Mononuclear cell (primary cell): ENCODE measurements at regions not wholly inside any gene's neighbourhood (a gene's known extent, or its start where the extent isn't known, plus 50 kb on each side); places are given as distances from the start of the nearest gene placed in this dataset.

Experiments used
- H3K27me3 ChIP-seq: 2 replicates; pipeline ENCODE4 v1.6.0; 2011; ENCODE audit warnings: low read length, control low read depth; ENCODE audit not compliant: insufficient read depth
- H3K4me1 ChIP-seq: 2 replicates; pipeline ENCODE4 v1.5.1; 2011; ENCODE audit warnings: mild to moderate bottlenecking, low read length, control low read depth; ENCODE audit not compliant: insufficient read depth
- H3K4me3 ChIP-seq: 2 replicates; pipeline ENCODE4 v1.5.1; 2011; ENCODE audit warnings: mild to moderate bottlenecking, low read length, moderate library complexity
- H3K9me3 ChIP-seq: 2 replicates; pipeline ENCODE4 v1.5.1; 2011; ENCODE audit warnings: low read depth, mild to moderate bottlenecking, control low read depth, low read length

- Histone ChIP-seq H3K27me3 (peaks cover 33% of the 10 kb centered on the region), H3K4me3 (no peak overlapping the region), H3K4me1 (peaks cover 10% of the 10 kb centered on the region), H3K9me3 (no peaks in the 10 kb centered on the region)
Measured at GRCh38 chr5:135194126-135194488, 160.1 kb upstream of the PITX1 start.

DNA sequence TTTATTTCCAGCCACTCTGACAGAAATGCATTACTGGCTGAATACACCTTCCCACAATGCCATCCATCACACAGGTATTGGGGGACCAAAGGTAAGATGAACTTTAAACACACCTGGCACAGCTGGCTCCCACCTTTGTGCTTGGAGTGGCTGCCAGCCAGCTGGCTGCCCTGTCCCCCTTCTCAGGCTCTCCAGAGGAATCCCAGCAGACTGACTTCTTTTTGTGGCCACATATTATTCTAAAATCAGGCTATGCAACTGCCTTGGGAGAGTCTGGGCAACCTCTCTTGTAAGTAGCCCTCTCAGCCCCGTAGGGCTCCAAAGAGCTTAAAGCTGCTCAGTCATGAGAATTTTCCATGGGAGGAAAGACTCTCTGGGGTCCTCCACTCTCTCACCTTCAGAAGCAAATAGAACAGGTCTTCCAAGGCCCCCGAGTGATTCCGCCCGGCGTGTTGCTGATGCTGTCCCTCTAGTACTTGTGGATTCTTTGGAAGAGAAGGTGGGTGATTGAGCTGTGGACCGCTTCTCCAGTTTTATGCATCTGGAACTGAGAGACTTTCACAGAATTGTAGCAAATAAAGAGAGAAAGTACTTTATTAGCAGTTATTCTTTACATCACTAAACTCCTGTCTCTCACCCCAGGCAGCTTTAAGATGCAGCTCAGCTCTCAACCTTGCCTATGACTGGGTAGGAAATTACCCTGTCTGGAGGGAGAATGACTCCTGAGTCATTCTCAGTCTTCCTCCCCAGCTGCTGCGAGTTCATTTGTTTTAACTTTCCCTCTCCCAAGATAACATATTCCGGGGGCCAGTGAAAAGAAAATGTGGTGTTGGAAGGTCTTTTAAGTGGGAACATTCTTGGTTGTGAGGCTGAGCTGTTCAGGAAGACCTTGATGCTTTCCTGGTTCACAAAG, 159.4 kb upstream of the PITX1 start:
- H3K4me1 ChIP-seq, result peaks cover 10% of the 10 kb centered on the region
- no peak overlapping the region for H3K4me3 ChIP-seq
- H3K9me3 ChIP-seq, result no peaks in the 10 kb centered on the region
- peaks cover 34% of the 10 kb centered on the region for H3K27me3 ChIP-seq

DNA sequence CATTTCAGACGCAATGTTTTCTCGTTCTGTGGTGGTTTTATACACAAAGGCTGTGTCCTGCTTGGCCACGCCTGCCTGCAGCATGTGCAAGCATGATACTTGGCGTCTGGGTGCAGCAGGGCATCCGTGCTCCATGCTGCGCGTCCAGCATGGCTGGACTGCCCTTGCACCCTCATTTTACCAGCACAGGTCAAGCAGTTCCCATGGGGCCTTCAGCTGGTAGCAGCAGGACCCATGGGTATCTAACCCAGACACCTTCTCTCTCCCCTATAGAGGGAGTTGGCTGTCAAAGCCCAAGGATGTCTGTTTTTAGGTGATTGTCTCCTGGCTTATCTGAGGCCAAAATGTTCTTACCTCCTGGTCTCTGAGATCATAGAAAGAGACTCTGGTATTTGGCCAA, 158.3 kb upstream of the PITX1 start:
- Histone ChIP-seq H3K27me3 (peaks cover 41% of the 10 kb centered on the region), H3K4me1 (peaks cover 10% of the 10 kb centered on the region), H3K4me3 (no peak overlapping the region), H3K9me3 (no peaks in the 10 kb centered on the region)

DNA sequence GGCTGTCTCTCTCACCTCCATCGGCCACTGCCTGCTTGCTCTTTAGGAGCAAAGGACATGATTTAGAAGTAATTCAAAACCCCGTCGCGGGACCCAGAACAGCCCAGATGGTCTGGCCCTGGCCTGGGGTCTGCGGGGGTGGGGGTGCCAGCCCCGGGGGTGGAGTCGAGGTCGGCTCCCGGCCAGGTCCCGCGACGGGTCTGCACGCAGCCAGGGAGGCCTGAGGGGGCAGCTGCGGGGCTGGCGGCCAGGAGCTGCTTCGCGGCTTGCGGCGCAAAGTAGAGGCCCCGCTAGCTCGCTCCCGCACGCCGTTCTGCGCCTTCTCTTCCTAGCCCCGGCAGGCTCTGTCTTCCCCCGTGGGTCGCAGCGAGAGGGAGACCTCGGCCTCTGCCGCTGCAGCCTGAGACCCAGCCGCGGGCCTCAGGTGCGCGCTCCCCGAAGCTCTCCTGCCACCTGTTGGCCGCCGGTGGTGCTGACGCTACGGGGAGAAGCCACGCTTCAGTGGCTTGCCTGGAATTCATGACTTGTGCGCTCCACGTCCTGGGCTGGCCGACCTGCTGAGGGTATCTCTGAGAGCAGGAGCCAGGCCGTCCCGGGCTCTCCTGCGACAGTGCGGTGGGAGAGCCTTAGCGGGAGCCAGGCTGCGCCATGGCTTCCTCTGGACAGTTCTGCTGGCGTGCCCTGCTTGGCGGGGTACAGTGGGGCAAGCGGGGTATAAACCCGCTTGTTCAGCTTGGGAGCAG, 157.2 kb upstream of the PITX1 start:
- peaks cover 45% of the 10 kb centered on the region for H3K27me3 ChIP-seq
- no peaks in the 10 kb centered on the region for H3K9me3 ChIP-seq
- H3K4me1 ChIP-seq, result peaks cover 10% of the 10 kb centered on the region
- no peak overlapping the region for H3K4me3 ChIP-seq

DNA sequence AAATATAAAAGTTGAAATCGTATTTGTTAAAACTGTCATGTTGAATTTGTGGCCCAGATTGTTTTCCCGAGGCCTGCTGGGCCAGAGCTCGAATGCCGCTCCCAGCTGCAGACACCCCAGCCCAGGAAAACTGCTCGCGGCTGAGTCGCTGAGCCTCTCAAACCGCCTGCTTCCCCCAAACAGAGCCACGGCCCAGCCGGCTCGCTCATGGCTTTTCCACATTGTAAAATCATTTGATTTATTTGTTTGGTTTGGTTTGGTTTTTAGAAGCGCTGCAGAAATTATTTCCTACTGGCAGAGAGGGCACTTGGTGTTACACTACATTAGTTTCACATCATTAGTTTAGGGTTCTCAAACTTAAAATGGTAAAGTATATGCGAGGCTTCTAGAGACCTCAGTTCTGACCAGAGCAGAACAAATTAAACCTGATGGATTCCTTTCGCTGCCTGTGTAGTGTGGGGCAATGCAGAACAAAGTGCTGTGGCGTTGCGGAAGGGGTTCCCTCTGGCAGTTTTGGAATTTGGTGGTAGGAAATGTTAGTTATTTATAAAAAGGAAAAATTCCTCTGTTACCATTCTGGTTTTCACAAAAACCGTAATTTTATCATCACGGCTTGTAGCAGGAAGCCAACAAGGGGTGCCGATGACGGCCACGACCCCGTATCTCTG, 156.5 kb upstream of the PITX1 start:
- peaks cover 45% of the 10 kb centered on the region for H3K27me3 ChIP-seq
- peaks cover 10% of the 10 kb centered on the region for H3K4me1 ChIP-seq
- H3K4me3 ChIP-seq, result no peak overlapping the region
- H3K9me3 ChIP-seq, result no peaks in the 10 kb centered on the region

GRCh38 chr5:135189024-135189423, 155.0 kb upstream of the PITX1 start:
- Histone ChIP-seq H3K4me1 (peaks cover 10% of the 10 kb centered on the region), H3K9me3 (no peaks in the 10 kb centered on the region), H3K27me3 (peaks cover 40% of the 10 kb centered on the region), H3K4me3 (no peak overlapping the region)

DNA sequence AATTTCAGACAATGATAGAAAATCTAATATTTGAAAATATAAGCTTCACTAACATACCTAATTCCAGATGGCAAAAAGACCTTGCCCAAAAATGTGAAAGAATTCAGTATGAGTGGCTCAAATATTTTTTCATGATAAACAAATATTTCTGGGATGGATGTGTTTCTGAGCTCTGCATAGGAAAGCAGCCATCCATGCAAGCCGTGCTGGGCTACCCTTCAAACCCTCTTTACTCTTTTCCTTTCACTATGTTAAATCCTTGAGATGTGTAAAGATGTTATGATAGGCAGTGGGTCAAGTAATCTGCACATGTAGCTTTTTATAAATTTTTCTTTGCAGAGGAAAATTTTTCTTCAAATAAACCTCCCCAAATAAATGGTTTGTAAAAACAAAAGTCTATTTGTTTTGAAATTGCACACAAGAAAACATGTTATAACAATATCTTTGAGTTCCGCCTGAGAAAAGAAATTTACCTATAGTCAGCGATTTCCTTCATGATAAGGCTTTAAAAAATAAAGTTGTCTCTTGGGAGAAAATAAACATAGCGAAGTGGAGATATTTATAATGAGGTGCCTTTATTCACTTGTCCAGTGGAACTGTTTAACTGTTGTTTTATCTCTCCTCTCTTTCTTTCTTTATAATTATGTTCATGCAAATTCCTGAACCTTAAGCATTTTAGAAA, 154.3 kb upstream of the PITX1 start:
- Histone ChIP-seq H3K9me3 (no peaks in the 10 kb centered on the region), H3K27me3 (peaks cover 40% of the 10 kb centered on the region), H3K4me3 (no peak overlapping the region)

DNA sequence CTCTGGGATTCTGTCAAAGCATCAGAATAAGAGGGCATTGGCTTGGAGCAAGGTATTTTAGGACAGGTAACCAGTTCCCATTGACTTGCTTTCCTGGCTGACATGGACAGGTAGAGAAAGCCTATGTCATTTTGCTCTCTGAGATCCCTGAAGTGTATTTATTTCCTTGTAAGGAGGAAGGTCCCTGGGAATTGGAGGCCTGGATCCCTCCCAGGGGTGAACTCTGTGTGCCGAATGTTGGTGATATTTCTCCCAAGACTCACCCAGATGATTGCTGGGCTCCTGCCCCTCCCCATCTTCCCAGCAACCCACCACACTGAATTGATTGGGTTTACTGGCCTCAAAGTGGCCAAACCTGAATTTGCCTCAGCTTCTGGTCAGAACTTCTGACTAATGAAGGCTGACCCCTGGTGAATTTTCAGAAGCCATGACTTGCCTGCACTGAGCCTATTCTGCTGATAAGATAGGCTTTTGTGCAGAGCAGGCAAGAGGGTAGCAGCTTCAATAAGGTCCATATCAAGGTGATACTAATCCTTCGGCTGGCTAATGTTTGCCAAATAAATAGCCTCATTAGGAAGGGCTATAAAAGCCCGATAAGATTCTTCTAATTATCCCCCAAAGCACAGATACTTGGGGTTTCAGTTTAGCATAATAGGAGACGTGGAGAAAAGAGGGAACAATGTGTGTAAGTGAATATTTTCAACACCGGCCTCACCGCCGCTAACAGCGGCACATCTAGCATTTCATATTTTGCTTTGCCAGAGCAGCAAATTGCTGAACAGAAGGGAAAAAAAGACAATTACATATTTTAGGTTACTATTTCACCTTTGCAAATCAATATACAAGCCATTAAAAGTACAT, 152.9 kb upstream of the PITX1 start:
- H3K9me3 ChIP-seq, result no peaks in the 10 kb centered on the region
- H3K27me3 ChIP-seq, result peaks cover 35% of the 10 kb centered on the region
- no peak overlapping the region for H3K4me3 ChIP-seq
- H3K4me1 ChIP-seq, result peaks cover 10% of the 10 kb centered on the region

More for the DNA sequence above, 154.3 kb upstream of the PITX1 start:
- H3K4me1 ChIP-seq, result peaks cover 10% of the 10 kb centered on the region

- H3K4me1 ChIP-seq, result no peaks in the 10 kb centered on the region
- no peaks in the 10 kb centered on the region for H3K9me3 ChIP-seq
Measured at GRCh38 chr5:135185481-135186065, 151.5 kb upstream of the PITX1 start.

GRCh38 chr5:135184646-135185045, 150.6 kb upstream of the PITX1 start:
- Histone ChIP-seq H3K27me3 (peaks cover 21% of the 10 kb centered on the region), H3K4me1 (no peaks in the 10 kb centered on the region), H3K9me3 (no peaks in the 10 kb centered on the region), H3K4me3 (no peak overlapping the region)

More at GRCh38 chr5:135185481-135186065, 151.5 kb upstream of the PITX1 start:
- Histone ChIP-seq H3K27me3 (peaks cover 31% of the 10 kb centered on the region), H3K4me3 (no peak overlapping the region)

GRCh38 chr5:135183464-135183863, 149.4 kb upstream of the PITX1 start:
- H3K4me3 ChIP-seq, result no peak overlapping the region
- H3K4me1 ChIP-seq, result no peaks in the 10 kb centered on the region
- peaks cover 11% of the 10 kb centered on the region for H3K27me3 ChIP-seq
- H3K9me3 ChIP-seq, result no peaks in the 10 kb centered on the region

DNA sequence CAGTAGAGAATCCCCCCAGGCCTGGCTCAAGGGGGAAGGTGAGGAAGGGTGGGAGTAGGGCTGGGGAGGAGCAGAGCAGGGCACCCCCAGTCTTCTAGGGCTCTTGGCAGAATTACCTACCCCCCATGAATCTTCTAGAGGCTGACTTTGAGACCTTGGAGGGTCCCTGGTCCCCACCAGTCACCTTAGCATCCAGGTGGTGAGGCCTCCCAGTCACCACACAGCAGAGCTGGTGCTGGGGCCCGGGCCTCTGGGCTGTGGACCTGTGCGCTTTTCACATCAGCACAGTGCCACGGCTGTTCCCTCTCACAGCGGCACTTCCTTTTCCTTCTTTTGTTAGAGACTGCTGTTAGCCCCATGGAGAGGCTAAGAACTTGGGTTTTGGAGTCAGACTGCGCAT, 148.6 kb upstream of the PITX1 start:
- no peaks in the 10 kb centered on the region for H3K4me1 ChIP-seq
- no peaks in the 10 kb centered on the region for H3K9me3 ChIP-seq
- no peak overlapping the region for H3K4me3 ChIP-seq
- peaks cover 6% of the 10 kb centered on the region for H3K27me3 ChIP-seq

GRCh38 chr5:135181653-135182052, 147.6 kb upstream of the PITX1 start:
- H3K27me3 ChIP-seq, result no peaks in the 10 kb centered on the region
- H3K4me1 ChIP-seq, result no peaks in the 10 kb centered on the region
- no peak overlapping the region for H3K4me3 ChIP-seq
- no peaks in the 10 kb centered on the region for H3K9me3 ChIP-seq
